SK-N-MC (cell line): ENCODE measurements at regions not wholly inside any gene's neighbourhood (a gene's known extent, or its start where the extent isn't known, plus 50 kb on each side); places are given as distances from the start of the nearest gene placed in this dataset.

Experiments used
- EZH2 ChIP-seq: fragments of 200-600 bp; sonication (generic); IDR thresholded peaks from one replicate; pipeline ENCODE4 v1.6.1; 2017; ENCODE audit warnings: antibody characterized with exemption
- POLR2AphosphoS5 ChIP-seq: IDR thresholded peaks from 2 replicates; pipeline ENCODE4 v1.6.1; 2012; ENCODE audit warnings: mild to moderate bottlenecking, low read depth, low read length, borderline replicate concordance

DNA sequence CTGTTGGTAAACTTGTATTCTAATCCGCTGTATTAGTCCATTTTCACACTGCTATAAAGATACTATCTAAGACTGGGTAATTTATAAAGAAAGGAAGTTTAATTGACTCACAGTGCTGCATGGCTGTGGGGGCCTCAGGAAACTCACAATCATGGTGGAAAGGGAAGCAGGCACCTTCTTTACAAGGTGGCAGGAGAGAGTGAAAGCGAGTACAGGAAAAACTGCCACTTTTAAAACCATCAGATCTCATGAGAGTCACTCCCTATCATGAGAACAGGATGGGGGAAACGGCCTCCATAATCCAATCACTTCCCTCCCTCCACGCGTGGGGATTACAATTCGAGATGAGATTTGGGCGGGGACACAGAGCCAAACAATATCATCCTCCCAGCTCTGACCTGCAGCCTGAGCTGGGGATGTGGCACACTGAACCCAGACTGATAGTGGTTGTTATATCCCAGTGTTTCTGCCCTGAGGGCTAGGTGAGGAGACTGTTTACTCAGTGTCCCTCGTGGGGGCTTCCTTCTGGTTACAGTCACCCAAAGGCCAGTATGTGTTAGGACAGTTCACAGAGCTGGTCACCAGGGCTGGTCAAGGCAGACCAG lies 488.3 kb downstream of the KDM4C start:
- no peak for TF ChIP-seq EZH2
- TF ChIP-seq POLR2AphosphoS5 = no peak
